ENCODE measurements at regions not wholly inside any gene's neighbourhood (a gene's known extent, or its start where the extent isn't known, plus 50 kb on each side); places are given as distances from the start of the nearest gene placed in this dataset.

DNA sequence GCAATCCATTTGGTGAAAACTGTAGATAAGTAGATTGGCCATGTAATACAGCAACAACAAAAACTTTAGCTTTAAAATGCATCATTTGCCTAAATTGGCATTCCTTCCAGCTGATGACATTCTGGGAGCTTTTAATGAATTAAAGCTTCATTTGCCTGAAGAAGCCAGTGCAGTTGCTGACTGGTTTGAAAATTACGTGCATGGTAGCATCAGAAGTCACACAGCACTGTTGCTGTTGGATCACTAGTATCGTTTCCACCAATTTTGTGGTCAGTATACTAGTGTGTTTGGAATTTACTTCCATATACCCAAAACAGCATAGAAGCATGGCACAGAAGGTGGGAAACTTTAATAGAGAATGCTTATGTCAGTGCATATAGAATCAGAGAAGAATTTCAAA is 194.9 kb downstream of the ETV1 start:
- Histone ChIP-seq H3K27me3 (ENCODE audit: insufficient read depth, low read length) (no peaks in the 10 kb centered on the region), H3K9me2 (ENCODE audit: insufficient read depth) (no peaks in the 10 kb centered on the region), H3K9ac (ENCODE audit: low read length) (no peak overlapping the region), H3K4me2 (ENCODE audit: low read length) (no peak overlapping the region), H3K27ac (ENCODE audit: low read depth, low read length) (no peak overlapping the region), H4K20me1 (ENCODE audit: insufficient read depth) (no peaks in the 10 kb centered on the region), H3K4me1 (ENCODE audit: control insufficient read depth in 1 of 2, insufficient read depth in 2 of 2, low read length in 2 of 2) (no peaks in the 10 kb centered on the region), H2AFZ (ENCODE audit: low read depth, low read length, poor library complexity, severe bottlenecking) (no peak overlapping the region), H3K4me3 (replicated peaks in 1 of 2; ENCODE audit: low read depth in 1 of 2, low read length in 2 of 2) (no peak overlapping the region), H3K9me3 (ENCODE audit: control insufficient read depth in 1 of 2, insufficient read depth in 1 of 2, low read depth in 1 of 2, low read length in 2 of 2) (no peaks in the 10 kb centered on the region), H3K36me3 (ENCODE audit: control insufficient read depth in 1 of 2, insufficient read depth in 2 of 2, low read length in 2 of 2) (no peaks in the 10 kb centered on the region), H3K79me2 (ENCODE audit: insufficient read depth, low read length) (no peaks in the 10 kb centered on the region)
- ATAC-seq (no peak), DNase-seq (ENCODE audit: low read depth, low spot score) (no peak)
- CTCF ChIA-PET, result no interaction called here
- BruUV-seq (replicated peaks), result no TSS peak
- no peak for TF ChIP-seq SRF (IDR thresholded peaks at IDR 0.05; ENCODE audit: low read depth)
- TF ChIP-seq TCF7L2 (IDR thresholded peaks at IDR 0.05; ENCODE audit: borderline replicate concordance, extremely low read depth, insufficient read depth, insufficient read length), result no peak
- TF ChIP-seq EGR1 (IDR thresholded peaks at IDR 0.05; ENCODE audit: low read depth), result no peak
- TF ChIP-seq, protein P1, sequence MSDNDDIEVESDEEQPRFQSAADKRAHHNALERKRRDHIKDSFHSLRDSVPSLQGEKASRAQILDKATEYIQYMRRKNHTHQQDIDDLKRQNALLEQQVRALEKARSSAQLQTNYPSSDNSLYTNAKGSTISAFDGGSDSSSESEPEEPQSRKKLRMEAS (IDR thresholded peaks at IDR 0.05), result no peak
- no peak for TF ChIP-seq FOSL1 (IDR thresholded peaks at IDR 0.05; ENCODE audit: low read depth)
- TF ChIP-seq POLR2AphosphoS5 (IDR thresholded peaks at IDR 0.05; ENCODE audit: low read depth, low read length), result no peak
- TF ChIP-seq CEBPB (IDR thresholded peaks at IDR 0.05; ENCODE audit: low read depth), result no peak
- TF ChIP-seq, protein P2, sequence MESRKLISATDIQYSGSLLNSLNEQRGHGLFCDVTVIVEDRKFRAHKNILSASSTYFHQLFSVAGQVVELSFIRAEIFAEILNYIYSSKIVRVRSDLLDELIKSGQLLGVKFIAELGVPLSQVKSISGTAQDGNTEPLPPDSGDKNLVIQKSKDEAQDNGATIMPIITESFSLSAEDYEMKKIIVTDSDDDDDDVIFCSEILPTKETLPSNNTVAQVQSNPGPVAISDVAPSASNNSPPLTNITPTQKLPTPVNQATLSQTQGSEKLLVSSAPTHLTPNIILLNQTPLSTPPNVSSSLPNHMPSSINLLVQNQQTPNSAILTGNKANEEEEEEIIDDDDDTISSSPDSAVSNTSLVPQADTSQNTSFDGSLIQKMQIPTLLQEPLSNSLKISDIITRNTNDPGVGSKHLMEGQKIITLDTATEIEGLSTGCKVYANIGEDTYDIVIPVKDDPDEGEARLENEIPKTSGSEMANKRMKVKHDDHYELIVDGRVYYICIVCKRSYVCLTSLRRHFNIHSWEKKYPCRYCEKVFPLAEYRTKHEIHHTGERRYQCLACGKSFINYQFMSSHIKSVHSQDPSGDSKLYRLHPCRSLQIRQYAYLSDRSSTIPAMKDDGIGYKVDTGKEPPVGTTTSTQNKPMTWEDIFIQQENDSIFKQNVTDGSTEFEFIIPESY (IDR thresholded peaks at IDR 0.05; ENCODE audit: extremely low read depth, insufficient replicate concordance, low read length), result no peak
- no peak for TF ChIP-seq POLR2A (IDR thresholded peaks at IDR 0.05; ENCODE audit: borderline replicate concordance, extremely low read depth, insufficient read depth, insufficient read length)
- TF ChIP-seq, protein P3, sequence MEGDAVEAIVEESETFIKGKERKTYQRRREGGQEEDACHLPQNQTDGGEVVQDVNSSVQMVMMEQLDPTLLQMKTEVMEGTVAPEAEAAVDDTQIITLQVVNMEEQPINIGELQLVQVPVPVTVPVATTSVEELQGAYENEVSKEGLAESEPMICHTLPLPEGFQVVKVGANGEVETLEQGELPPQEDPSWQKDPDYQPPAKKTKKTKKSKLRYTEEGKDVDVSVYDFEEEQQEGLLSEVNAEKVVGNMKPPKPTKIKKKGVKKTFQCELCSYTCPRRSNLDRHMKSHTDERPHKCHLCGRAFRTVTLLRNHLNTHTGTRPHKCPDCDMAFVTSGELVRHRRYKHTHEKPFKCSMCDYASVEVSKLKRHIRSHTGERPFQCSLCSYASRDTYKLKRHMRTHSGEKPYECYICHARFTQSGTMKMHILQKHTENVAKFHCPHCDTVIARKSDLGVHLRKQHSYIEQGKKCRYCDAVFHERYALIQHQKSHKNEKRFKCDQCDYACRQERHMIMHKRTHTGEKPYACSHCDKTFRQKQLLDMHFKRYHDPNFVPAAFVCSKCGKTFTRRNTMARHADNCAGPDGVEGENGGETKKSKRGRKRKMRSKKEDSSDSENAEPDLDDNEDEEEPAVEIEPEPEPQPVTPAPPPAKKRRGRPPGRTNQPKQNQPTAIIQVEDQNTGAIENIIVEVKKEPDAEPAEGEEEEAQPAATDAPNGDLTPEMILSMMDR (IDR thresholded peaks at IDR 0.05 in 2 of 3, conservative IDR thresholded peaks at IDR 0.05 in 1 of 3; ENCODE audit: borderline replicate concordance in 1 of 3, insufficient read depth in 1 of 3, low read depth in 2 of 3, low read length in 2 of 3), result no peak
- no peak for TF ChIP-seq JUND (IDR thresholded peaks at IDR 0.05)
- TF ChIP-seq ZNF274 (IDR thresholded peaks at IDR 0.05; ENCODE audit: low read depth, low read length), result no peak
- TF ChIP-seq, protein P4, sequence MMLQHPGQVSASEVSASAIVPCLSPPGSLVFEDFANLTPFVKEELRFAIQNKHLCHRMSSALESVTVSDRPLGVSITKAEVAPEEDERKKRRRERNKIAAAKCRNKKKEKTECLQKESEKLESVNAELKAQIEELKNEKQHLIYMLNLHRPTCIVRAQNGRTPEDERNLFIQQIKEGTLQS (IDR thresholded peaks at IDR 0.05), result no peak
- no peak for TF ChIP-seq ZFX (IDR thresholded peaks at IDR 0.05)
- RAD21 ChIA-PET (ENCODE audit: low non-redundant PET in 1 of 2, low total read pairs in 2 of 2, uncharacterized antibody in 2 of 2, unreplicated experiment in 2 of 2), result no interaction called here
- POLR2A ChIA-PET, result no interaction called here
- intact Hi-C loops (cut with micrococcal nuclease), result no loop called here

Measured in HCT116 (cell line).